ENCODE measurements at regions not wholly inside any gene's neighbourhood (a gene's known extent, or its start where the extent isn't known, plus 50 kb on each side); places are given as distances from the start of the nearest gene placed in this dataset.

DNA sequence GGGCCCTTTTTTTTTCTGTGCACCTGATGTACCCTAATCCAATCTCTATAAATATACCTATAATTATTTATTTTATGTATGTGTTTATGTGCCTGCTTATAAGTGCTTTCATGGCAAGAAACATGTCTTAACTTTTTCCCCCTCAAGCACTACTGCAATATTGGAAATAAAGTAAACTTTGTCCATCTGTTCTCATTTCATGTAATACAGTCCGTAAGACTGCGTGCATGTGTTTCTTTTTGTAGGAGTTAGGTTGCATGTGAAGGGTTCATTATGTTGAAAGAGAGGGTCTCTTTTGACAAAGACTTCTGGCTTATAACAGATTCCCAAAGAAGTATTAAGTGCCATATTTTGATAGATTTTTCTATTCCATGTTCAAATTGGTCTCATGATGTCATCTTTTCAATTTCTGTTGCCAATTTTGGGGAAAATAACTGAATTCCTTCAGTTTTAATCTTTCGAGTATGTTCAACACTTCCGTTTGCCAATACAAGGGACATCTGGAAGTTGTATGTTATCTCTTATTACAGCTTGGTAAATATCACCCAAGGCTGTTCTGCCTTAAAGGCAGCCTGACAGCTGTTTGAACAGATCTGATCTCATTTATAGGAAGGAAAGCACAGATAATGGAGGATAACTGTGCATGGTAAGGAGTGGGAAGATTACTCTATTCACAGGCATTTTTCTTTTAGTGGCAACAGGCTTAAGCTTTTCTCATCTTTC lies 273.1 kb upstream of the SGO1 start:
- TF ChIP-seq CTCF (conservative IDR thresholded peaks at IDR 0.05; ENCODE audit: low read depth in 2 of 2) (no peak), EZH2phosphoT487 (IDR thresholded peaks at IDR 0.05; ENCODE audit: unreplicated experiment) (no peak), CREB1 (CRISPR knock-in tag; IDR thresholded peaks at IDR 0.05; ENCODE audit: low read depth) (no peak), POLR2AphosphoS5 (IDR thresholded peaks at IDR 0.05; ENCODE audit: low read depth) (no peak), ZNF462 (CRISPR knock-in tag; IDR thresholded peaks at IDR 0.05) (no peak), EZH2 (IDR thresholded peaks at IDR 0.05; ENCODE audit: low read depth, unreplicated experiment) (no peak), REST (IDR thresholded peaks at IDR 0.05; ENCODE audit: unreplicated experiment) (no peak)
